Lower leg skin (tissue), 3 donors: ENCODE measurements at regions not wholly inside any gene's neighbourhood (a gene's known extent, or its start where the extent isn't known, plus 50 kb on each side); places are given as distances from the start of the nearest gene placed in this dataset.

Experiments used
- CTCF ChIP-seq, 3 donors: fragments of 450-650 bp; IDR thresholded peaks; one replicate each; pipeline ENCODE4 v1.5.1; 2016; ENCODE audit warnings: antibody characterized with exemption in 3 of 3, mild to moderate bottlenecking in 3 of 3, moderate library complexity in 2 of 3
- POLR2A ChIP-seq, 2 donors: fragments of 450-650 bp; IDR thresholded peaks; one replicate each; pipeline ENCODE4 v1.6.1; 2016 to 2017; ENCODE audit warnings: antibody characterized with exemption in 2 of 2, mild to moderate bottlenecking in 1 of 2, moderate library complexity in 1 of 2

- TF ChIP-seq POLR2A (IDR thresholded peaks at IDR 0.05) = no peak
- no peak for TF ChIP-seq CTCF (IDR thresholded peaks at IDR 0.05)
Observed at GRCh38 chr6:134758621-134759020, 191.3 kb downstream of the ALDH8A1 start.
